ENCODE measurements at regions not wholly inside any gene's neighbourhood (a gene's known extent, or its start where the extent isn't known, plus 50 kb on each side); places are given as distances from the start of the nearest gene placed in this dataset.

DNA sequence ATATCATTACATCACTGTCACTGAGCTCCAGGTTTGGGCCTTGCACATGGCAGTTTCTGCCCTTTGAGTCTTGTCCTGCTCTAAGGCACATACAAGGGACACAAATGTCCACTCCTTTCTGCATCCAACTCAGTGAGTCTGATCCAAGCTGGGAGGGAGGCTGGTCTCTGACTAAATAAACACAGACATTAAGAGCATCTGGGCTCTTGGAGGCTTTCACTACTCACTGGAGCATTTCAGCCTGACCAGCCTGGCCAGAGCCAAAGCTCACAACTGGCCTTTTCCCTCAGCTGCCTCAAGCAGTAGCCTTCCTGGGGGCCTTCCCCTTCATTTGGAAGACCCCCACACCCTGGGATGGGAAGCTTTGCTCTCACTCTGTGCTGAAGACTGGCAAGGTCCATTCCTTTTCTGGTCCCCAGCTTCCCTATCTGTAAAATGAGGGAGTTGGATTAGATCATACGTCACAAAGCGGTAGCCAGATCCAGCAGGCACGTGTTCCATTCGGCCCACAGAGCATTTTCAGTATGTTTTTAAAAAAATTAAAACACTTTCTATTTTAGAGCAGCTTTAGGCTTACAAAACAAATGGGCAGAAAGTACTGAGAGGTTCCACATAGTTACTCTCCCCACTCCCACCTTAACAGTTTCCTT is 58.6 kb upstream of the XPA start:
- TF ChIP-seq, protein P1, sequence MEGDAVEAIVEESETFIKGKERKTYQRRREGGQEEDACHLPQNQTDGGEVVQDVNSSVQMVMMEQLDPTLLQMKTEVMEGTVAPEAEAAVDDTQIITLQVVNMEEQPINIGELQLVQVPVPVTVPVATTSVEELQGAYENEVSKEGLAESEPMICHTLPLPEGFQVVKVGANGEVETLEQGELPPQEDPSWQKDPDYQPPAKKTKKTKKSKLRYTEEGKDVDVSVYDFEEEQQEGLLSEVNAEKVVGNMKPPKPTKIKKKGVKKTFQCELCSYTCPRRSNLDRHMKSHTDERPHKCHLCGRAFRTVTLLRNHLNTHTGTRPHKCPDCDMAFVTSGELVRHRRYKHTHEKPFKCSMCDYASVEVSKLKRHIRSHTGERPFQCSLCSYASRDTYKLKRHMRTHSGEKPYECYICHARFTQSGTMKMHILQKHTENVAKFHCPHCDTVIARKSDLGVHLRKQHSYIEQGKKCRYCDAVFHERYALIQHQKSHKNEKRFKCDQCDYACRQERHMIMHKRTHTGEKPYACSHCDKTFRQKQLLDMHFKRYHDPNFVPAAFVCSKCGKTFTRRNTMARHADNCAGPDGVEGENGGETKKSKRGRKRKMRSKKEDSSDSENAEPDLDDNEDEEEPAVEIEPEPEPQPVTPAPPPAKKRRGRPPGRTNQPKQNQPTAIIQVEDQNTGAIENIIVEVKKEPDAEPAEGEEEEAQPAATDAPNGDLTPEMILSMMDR (IDR thresholded peaks at IDR 0.05): no peak
- no peak for TF ChIP-seq EP300 (IDR thresholded peaks at IDR 0.05)

Measured in upper lobe of left lung (tissue), 4 donors.